HepG2 (cell line): ENCODE measurements at regions not wholly inside any gene's neighbourhood (a gene's known extent, or its start where the extent isn't known, plus 50 kb on each side); places are given as distances from the start of the nearest gene placed in this dataset.
A peak's percentile ranks its signal among the peaks of the same experiment; 100 is the strongest.

Experiments used
- ATAC-seq: fragments of 200-7000 bp; cut with Tn5 transposase; 3 replicates; pipeline ENCODE4 v1.9.1; 2020; ENCODE audit warnings: mild to moderate bottlenecking, moderate library complexity
- BruUV-seq: library from RNA; stranded (reverse); fragments of 400-500 nt; replicated peaks from 2 replicates; lab custom pipeline; 2021; lab: Mats Ljungman, UMichigan
- CTCF ChIA-PET: fragments of 300-600 bp; formaldehyde crosslinking; extraction: SDS; loops from one replicate; lab custom pipeline; 2021; ENCODE audit warnings: low total read pairs, inconsistent platforms, low intra/inter-chr PET ratio; lab: Yijun Ruan, JAX
- POLR2A ChIA-PET: fragments of 350-600 bp; sonication (Branson Sonifier 250); formaldehyde crosslinking; loops from one replicate; lab custom pipeline; 2020; ENCODE audit warnings: antibody characterized with exemption, inconsistent platforms; lab: Yijun Ruan, JAX
- DNase-seq: peaks from one replicate; pipeline ENCODE4 v3.0.0-alpha.2; 2015; ENCODE audit warnings: low spot score
- FAIRE-seq: peaks from 3 replicates; lab custom pipeline; 2011; peaks lifted over from hg19 to GRCh38; lab: Jason Lieb, UNC
- H2AFZ ChIP-seq: one replicate; pipeline ENCODE4 v1.6.1; 2011; ENCODE audit warnings: low read length, inconsistent platforms
- H3K27ac ChIP-seq: fragments of 300-600 bp; 3 replicates; pipeline ENCODE4 v1.8.0; 2011; ENCODE audit warnings: mixed run types, mild to moderate bottlenecking, mixed read lengths, low read length, inconsistent platforms; ENCODE audit not compliant: insufficient read depth; ENCODE audit errors: extremely low read length
- H3K27me3 ChIP-seq, 2 experiments: fragments of 200-600 bp in 1 of 2; 2 replicates in 1 of 2; 3 replicates in 1 of 2; pipeline versions ENCODE4 v1.6.0 to v1.8.0; 2011; ENCODE audit warnings: low read length in 2 of 2, mild to moderate bottlenecking in 2 of 2, moderate library complexity in 2 of 2, inconsistent platforms in 1 of 2; ENCODE audit not compliant: insufficient read depth in 2 of 2, control insufficient read depth in 1 of 2
- H3K36me3 ChIP-seq, 2 experiments: fragments of 200-600 bp in 1 of 2; replicated peaks in 1 of 2; 2 replicates in 1 of 2; 3 replicates in 1 of 2; pipeline versions ENCODE4 v1.5.1 to v1.8.0; 2011; ENCODE audit warnings: low read length in 2 of 2, inconsistent platforms in 1 of 2; ENCODE audit not compliant: insufficient read depth in 2 of 2, control insufficient read depth in 1 of 2
- H3K4me1 ChIP-seq: 2 replicates; pipeline ENCODE4 v1.5.1; 2012; ENCODE audit warnings: low read length, inconsistent platforms; ENCODE audit not compliant: insufficient read depth
- H3K4me2 ChIP-seq: 2 replicates; pipeline ENCODE4 v1.6.0; 2011; ENCODE audit warnings: low read depth, low read length, inconsistent platforms
- H3K4me3 ChIP-seq, 3 experiments: fragments of 200-600 bp in 1 of 3; sonication (generic), shearing (Covaris generic) in 1 of 3; replicated peaks in 1 of 3; 2 replicates each; pipeline ENCODE4 v1.5.1; 2011 to 2016; ENCODE audit warnings: low read length in 3 of 3, inconsistent platforms in 2 of 3, low read depth in 2 of 3, mild to moderate bottlenecking in 2 of 3, control low read depth in 1 of 3, mixed read lengths in 1 of 3; ENCODE audit not compliant: insufficient read depth in 1 of 3
- H3K79me2 ChIP-seq: one replicate; pipeline ENCODE4 v1.6.1; 2011; ENCODE audit warnings: low read length, inconsistent platforms; ENCODE audit not compliant: insufficient read depth
- H3K9ac ChIP-seq: 2 replicates; pipeline ENCODE4 v1.6.0; 2011; ENCODE audit warnings: mild to moderate bottlenecking, low read depth, low read length, inconsistent platforms; ENCODE audit not compliant: insufficient read depth
- H3K9me3 ChIP-seq: 2 replicates; pipeline ENCODE4 v1.5.1; 2012; ENCODE audit warnings: mild to moderate bottlenecking, low read length
- H4K20me1 ChIP-seq: 2 replicates; pipeline ENCODE4 v1.6.0; 2011; ENCODE audit warnings: inconsistent platforms, mild to moderate bottlenecking, low read length, moderate library complexity; ENCODE audit not compliant: insufficient read depth
- PRPF4 ChIP-seq: fragments of 200-400 bp; formaldehyde crosslinking; IDR thresholded peaks from 2 replicates; pipeline ENCODE4 v1.6.1; 2016; ENCODE audit warnings: low read length, low read depth; ENCODE audit not compliant: poor library complexity, severe bottlenecking
- ZNF12 ChIP-seq: sonication (generic); formaldehyde crosslinking; IDR thresholded peaks from 2 replicates; pipeline ENCODE4 v1.5.0; 2020; ENCODE audit warnings: missing genetic modification reagents
- ZNF652 ChIP-seq: IDR thresholded peaks from 2 replicates; pipeline ENCODE4 v1.6.1; 2016; ENCODE audit warnings: low read depth, borderline replicate concordance
- ZNF747 ChIP-seq: sonication (generic); formaldehyde crosslinking; IDR thresholded peaks from 2 replicates; pipeline ENCODE4 v1.8.1; 2023; ENCODE audit warnings: missing genetic modification reagents, mild to moderate bottlenecking, borderline replicate concordance
- ZSCAN20 ChIP-seq: sonication (generic); formaldehyde crosslinking; IDR thresholded peaks from 2 replicates; pipeline ENCODE4 v1.4.0; 2020; ENCODE audit warnings: missing genetic modification reagents, mild to moderate bottlenecking, borderline replicate concordance
- WGBS: methylation state at CpG from one replicate; pipeline ENCODE4 v1.1.6; 2017; ENCODE audit warnings: low lambda C conversion rate; 5-methylcytosine and 5-hydroxymethylcytosine counted together
- in situ Hi-C: cut with HindIII; loops from 2 replicates; pipeline ENCODE4 v1.10.0; 2017; ENCODE audit warnings: low pct_unique_long_range_greater_than_20kb; ENCODE audit not compliant: extremely low pct_ligation_motif_present
- intact Hi-C: fragments of 100-400 bp; cut with micrococcal nuclease; formaldehyde crosslinking; loops from one replicate; pipeline ENCODE4 v1.10.0; 2022; ENCODE audit not compliant: unreplicated experiment
- TF ChIP-seq, protein P1 (sequence below): sonication (generic); formaldehyde crosslinking; conservative IDR thresholded peaks from 2 replicates; pipeline ENCODE4 v1.4.0; 2020; ENCODE audit warnings: mild to moderate bottlenecking, missing genetic modification reagents, moderate library complexity

DNA sequence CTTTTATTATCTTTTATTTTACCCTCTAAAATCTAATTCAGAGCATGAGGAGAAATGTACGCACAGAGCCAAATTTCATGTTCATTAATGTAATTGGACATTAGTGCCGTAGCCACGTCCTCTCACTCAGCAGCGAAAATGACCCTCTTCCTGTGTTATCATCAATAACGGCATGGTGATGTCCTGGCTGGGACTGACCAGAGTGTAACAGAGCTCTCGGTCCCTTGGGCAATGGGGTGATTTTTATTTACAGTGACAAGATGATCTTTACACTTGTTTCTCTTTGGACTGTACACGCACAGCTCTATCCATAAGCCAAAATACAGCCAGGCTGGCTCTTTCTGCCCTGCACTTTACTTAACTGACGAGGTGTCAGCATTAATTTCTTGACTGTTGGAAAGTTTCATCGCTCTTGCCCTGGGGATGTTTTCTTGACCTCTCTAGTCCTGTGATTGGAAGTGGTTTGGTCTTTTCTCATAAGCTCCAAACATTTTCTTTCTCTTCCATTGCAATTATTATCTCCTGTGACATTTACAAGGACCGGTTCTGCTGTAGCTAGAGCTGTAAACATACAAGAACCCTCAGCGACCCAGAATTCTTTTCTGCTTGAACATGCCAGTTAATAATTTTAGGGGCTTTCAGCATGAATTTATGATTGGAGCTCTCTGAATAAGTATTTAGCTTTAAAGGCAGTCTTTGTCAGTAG lies 308.0 kb upstream of the PIK3C3 start (continued):
- TF ChIP-seq ZNF747 (CRISPR knock-in tag) (no peak), ZSCAN20 (CRISPR knock-in tag) (no peak), PRPF4 (no peak)
- TF ChIP-seq, protein P1, sequence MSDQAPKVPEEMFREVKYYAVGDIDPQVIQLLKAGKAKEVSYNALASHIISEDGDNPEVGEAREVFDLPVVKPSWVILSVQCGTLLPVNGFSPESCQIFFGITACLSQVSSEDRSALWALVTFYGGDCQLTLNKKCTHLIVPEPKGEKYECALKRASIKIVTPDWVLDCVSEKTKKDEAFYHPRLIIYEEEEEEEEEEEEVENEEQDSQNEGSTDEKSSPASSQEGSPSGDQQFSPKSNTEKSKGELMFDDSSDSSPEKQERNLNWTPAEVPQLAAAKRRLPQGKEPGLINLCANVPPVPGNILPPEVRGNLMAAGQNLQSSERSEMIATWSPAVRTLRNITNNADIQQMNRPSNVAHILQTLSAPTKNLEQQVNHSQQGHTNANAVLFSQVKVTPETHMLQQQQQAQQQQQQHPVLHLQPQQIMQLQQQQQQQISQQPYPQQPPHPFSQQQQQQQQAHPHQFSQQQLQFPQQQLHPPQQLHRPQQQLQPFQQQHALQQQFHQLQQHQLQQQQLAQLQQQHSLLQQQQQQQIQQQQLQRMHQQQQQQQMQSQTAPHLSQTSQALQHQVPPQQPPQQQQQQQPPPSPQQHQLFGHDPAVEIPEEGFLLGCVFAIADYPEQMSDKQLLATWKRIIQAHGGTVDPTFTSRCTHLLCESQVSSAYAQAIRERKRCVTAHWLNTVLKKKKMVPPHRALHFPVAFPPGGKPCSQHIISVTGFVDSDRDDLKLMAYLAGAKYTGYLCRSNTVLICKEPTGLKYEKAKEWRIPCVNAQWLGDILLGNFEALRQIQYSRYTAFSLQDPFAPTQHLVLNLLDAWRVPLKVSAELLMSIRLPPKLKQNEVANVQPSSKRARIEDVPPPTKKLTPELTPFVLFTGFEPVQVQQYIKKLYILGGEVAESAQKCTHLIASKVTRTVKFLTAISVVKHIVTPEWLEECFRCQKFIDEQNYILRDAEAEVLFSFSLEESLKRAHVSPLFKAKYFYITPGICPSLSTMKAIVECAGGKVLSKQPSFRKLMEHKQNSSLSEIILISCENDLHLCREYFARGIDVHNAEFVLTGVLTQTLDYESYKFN = peak; percentile 25; the same call in 1 of the 2 replicates

DNA sequence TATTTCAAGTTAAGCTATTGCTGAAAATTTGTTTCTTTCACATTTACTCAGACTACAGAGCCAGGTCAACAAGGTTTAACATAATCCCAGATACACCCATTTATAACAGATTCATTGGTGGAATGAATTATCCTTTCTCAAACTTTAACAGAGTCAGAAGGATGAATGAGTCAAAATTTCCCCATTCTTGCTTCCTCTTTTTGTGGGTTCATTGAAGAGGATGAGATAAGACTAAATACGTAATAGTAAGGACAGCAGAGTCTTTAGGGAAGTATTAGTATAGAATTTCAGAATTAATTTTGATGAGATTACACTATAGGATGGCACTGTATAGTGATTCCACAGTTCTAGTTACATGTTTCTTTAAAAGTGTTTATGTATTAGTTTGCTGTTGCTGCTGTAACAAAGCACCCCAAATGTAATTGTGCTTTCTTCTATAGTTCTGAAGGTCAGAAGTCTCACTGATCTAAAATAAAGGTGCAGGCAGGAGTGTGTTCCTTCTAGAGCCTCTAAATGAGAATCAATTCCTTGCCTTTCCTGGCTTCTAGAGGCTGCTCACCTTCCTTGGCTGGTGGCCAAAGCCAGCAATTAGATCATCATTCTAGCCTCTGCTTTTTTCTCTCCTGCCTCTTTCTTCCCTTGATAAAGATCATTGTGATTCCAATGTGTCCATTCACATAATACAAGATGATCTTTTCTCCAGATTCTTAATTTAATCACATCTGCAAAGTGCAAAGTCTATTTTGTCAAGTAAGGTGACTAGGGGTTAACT lies 309.3 kb upstream of the PIK3C3 start:
- Histone ChIP-seq H3K4me2 (no peak overlapping the region), H3K4me3 (no peak overlapping the region), H3K27me3 (no peaks in the 10 kb centered on the region), H3K36me3 (no peaks in the 10 kb centered on the region)
- BruUV-seq = no TSS peak
- no peak for TF ChIP-seq ZNF652
- TF ChIP-seq ZNF12 (CRISPR knock-in tag) = peak; percentile 87
- TF ChIP-seq, all 625 proteins: peak for 1
- no peak overlapping the region for H2AFZ ChIP-seq
- H3K9me3 ChIP-seq = no peaks in the 10 kb centered on the region
- no peaks in the 10 kb centered on the region for H3K79me2 ChIP-seq
- FAIRE-seq = no peak
- in situ Hi-C loops = no loop called here
- peaks cover 18% of the 10 kb centered on the region; the same call in 1 of the 2 replicates for H3K4me1 ChIP-seq
- intact Hi-C loops = loop anchor here (2.0 kb wide), 1 partner anchor 73 kb away; no protein-coding TSS in a partner anchor
- DNase-seq = no peak
- ChIA-PET POLR2A (no interaction called here), CTCF (no interaction called here)
- no peak overlapping the region for H3K9ac ChIP-seq
- 68% methylated on average over 1 of the region's 1 CpG for WGBS
- no peak for ATAC-seq
- H3K27ac ChIP-seq = no peak overlapping the region
- H4K20me1 ChIP-seq = no peaks in the 10 kb centered on the region
